H7 (cell line): ENCODE measurements at regions not wholly inside any gene's neighbourhood (a gene's known extent, or its start where the extent isn't known, plus 50 kb on each side); places are given as distances from the start of the nearest gene placed in this dataset.

Experiments used
- DNase-seq: peaks from one replicate; pipeline ENCODE4 v3.0.0; 2012
- H3K27me3 ChIP-seq: 2 replicates; pipeline ENCODE4 v1.6.0; 2011; ENCODE audit warnings: mild to moderate bottlenecking, low read length; ENCODE audit not compliant: control insufficient read depth, insufficient read depth
- H3K36me3 ChIP-seq: replicated peaks from 2 replicates; pipeline ENCODE4 v1.5.1; 2011; ENCODE audit warnings: low read length; ENCODE audit not compliant: control insufficient read depth, insufficient read depth
- H3K4me3 ChIP-seq: 2 replicates; pipeline ENCODE4 v1.5.1; 2011; ENCODE audit warnings: low read depth, mild to moderate bottlenecking, control low read depth, low read length, moderate library complexity; ENCODE audit not compliant: insufficient read depth

DNA sequence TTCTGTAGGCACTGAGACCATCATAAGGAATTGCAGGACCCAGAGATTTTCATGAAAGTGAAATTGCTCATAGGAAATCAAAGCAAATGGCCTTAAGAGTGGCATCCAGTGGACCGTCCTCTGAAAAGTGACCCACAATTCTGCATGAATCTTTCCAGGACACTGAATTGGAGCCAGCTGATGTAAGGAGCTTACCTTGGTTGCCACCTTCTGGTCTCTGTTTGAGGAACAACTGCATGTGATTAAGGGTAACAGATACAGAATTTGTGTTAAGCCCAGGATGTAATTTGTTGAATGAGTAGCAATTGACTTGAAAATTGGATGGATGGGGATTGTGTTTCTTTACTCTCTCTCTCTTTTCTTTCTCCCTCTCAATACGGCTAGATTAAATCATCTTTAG, 49.9 kb upstream of the GAS1 start:
- Histone ChIP-seq H3K36me3 (no peaks in the 10 kb centered on the region), H3K27me3 (no peaks in the 10 kb centered on the region), H3K4me3 (no peak overlapping the region)
- no peak for DNase-seq

DNA sequence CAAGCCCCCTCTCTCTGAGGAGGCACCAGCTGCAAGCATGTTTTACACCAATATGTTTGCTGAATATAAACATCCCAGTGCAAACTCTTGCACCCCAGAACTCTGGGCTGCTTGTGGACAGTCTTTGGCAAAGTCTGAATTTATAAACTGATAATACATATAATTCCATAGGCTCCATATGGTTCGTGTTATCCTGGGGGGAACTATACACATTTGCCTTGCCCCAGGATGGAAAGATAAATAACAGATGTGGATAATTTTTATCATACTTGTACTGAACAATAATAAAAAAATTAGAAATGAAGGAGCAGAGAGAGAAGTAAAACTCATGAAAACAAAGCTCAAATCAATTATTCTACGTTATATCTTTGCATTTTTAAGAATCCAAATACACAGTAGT, 50.6 kb upstream of the GAS1 start:
- no peaks in the 10 kb centered on the region for H3K27me3 ChIP-seq
- no peaks in the 10 kb centered on the region for H3K36me3 ChIP-seq
- H3K4me3 ChIP-seq, result no peak overlapping the region
- no peak for DNase-seq

DNA sequence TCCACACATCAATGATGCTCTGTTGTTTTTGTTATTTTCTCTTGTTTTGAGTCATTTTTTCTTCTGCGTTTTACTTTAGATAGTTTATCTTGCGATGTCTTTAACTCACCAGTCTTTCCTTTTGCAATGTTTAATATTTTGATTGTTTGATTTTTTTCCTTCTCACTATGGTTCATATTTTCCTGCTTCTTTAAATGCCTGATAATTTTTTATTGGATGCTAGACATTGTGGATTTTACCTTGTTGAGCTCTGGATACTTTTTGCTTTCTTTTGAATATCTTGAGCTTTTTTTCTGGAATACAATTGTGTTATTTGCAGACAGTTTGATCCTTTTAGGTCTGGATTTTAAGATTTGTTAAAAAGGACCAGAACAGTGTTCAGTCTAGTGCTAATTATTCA, 55.2 kb upstream of the GAS1 start:
- no peak for DNase-seq
- no peak overlapping the region for H3K4me3 ChIP-seq

DNA sequence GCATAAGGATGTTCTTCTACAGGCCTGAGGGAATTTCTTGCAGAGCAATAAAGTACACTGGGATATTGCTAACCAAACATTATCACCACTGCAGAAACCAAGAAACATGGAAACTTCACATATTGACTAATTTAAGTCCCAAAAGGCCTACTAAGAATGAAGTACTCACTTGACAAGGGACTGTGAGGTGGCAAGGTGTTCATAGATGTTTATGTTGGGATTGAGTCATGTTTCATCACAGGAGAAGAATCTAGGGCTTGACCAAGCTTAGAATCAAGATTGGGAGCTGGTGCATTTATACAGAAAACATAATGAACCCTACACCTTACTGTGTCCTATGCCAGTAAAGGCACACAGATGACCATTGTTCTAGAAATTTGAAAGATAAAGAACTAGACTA, 56.7 kb upstream of the GAS1 start:
- no peak for DNase-seq
- Histone ChIP-seq H3K36me3 (no peaks in the 10 kb centered on the region), H3K4me3 (no peak overlapping the region), H3K27me3 (no peaks in the 10 kb centered on the region)

More for the DNA sequence above, 55.2 kb upstream of the GAS1 start:
- H3K27me3 ChIP-seq, result no peaks in the 10 kb centered on the region
- no peaks in the 10 kb centered on the region for H3K36me3 ChIP-seq

DNA sequence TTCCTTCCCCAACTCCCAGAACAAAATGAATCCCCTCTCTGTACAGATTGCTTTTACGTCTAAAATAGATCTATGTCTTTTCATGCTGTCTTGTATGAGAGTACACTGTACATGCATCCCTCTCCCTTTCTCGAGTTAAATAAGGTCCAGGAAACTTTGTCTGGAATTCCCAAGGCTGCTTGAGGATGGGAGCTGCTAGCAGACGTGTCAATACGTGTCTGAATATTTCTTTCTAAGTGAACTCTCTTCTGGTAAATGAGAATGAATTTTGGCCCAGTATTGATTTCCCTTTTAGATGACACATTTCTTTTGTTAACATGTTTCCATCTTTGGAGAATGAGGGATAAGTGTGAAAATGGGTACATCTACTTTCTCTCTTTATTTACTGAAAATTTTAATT, 59.6 kb upstream of the GAS1 start:
- no peaks in the 10 kb centered on the region for H3K27me3 ChIP-seq
- H3K36me3 ChIP-seq, result no peaks in the 10 kb centered on the region
- H3K4me3 ChIP-seq, result no peak overlapping the region
- no peak for DNase-seq

DNA sequence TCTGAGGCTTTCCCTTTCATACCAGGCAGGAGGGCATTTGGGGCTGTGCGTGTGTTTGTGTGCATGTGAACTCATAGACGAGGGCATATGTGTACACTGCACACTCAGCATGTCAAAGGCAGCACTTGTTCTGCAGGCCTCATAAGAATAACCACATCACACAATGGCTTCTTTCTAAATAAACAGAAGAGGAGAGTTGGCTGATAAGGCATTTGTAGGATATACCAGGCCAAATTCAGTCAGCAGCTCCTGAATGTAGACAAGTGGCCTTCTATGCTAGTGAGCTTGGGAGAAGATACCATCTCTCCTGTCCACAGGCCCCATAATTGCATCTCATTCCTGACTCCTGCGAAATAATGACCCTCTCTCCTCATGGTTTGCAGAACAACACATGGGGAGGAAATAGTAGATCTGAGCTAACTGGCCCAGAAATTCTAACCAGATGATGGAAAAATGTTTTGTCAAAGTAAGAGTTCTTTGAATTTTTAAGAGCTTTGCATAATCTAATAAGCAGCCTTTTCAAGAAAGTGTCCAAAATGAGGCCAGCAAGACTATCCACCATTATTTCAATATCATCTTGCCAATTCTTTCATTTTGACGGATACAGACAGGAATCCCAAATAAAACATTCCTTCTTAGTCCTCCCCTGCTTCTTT, 60.5 kb upstream of the GAS1 start:
- no peak for DNase-seq
- Histone ChIP-seq H3K36me3 (no peaks in the 10 kb centered on the region), H3K27me3 (no peaks in the 10 kb centered on the region), H3K4me3 (no peak overlapping the region)

DNA sequence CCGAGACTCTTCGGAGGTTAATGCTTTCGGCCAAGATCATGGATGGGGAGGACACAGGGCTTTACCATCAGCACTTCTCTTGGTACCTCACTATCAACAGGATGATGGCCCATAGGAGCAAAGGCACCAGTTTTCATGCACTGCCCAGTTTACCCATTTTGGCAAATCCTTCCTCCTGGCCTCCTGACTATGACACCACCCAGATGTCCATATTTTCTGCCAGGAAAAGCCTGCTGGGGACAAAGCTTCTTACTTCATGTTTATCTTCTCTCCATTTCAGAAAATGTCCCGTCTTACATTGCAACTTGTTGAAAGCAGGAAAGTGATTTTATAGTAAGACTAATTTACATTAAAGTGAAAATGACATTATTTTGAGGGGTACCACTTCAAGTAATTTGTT, 61.4 kb upstream of the GAS1 start:
- Histone ChIP-seq H3K36me3 (no peaks in the 10 kb centered on the region), H3K4me3 (no peak overlapping the region), H3K27me3 (no peaks in the 10 kb centered on the region)
- no peak for DNase-seq

DNA sequence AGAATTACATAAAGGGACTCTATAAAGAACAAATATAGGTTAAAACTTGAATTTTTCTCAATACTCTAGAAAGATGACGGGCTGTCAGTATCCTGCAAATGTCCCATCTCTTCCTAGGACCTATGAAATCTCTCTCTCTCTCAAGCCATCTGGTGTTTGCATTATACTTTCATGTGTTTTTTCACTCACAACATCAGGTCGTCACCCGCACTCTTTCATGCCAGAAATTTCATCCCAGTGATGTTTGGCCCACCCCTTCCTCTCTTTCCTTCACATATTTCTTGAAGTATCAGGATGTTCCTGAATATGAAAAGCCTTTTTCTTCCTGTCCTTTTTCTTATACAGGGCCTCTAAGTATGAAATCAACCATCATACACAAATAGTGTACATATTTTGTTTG, 63.3 kb upstream of the GAS1 start:
- no peaks in the 10 kb centered on the region for H3K36me3 ChIP-seq
- no peak for DNase-seq
- no peaks in the 10 kb centered on the region for H3K27me3 ChIP-seq
- no peak overlapping the region for H3K4me3 ChIP-seq

DNA sequence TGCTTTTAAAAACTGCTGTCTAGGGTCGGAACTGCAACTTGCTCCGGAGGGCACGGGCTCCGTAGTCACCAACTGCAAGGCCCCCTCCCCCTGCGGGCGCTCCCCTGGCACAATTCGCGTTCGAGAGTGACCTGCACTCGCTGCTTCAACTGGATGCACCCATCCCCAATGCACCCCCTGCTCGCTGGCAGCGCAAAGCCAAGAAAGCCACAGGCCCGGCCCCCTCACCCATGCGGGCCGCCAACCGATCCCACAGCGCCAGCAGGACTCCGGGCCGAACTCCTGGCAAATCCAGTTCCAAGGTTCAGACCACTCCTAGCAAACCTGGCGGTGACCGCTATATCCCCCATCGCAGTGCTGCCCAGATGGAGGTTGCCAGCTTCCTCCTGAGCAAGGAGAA, 64.2 kb upstream of the GAS1 start:
- no peak for DNase-seq
- H3K36me3 ChIP-seq, result no peaks in the 10 kb centered on the region
- no peaks in the 10 kb centered on the region for H3K27me3 ChIP-seq
- H3K4me3 ChIP-seq, result no peak overlapping the region

DNA sequence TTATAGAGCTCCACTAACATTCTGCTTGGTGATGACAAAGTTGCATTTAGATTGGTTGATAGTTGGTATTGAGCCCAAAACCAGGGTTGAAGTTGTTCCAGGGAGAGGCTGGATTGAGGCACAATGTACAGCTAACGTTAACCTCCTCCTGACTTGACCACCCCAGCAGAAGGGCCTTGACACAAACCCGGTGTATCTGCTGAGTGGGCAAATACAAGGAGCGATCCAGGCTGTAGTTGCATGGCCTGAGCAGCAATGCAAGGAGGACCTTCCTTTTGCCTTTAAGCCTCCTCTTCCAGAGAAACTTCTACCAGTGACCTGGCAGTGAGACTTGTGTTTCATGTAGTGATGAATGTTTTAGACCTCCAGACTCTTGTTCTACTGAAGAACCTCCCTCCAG, 66.2 kb upstream of the GAS1 start:
- H3K27me3 ChIP-seq, result no peaks in the 10 kb centered on the region
- no peaks in the 10 kb centered on the region for H3K36me3 ChIP-seq
- DNase-seq, result no peak
- no peak overlapping the region for H3K4me3 ChIP-seq

DNA sequence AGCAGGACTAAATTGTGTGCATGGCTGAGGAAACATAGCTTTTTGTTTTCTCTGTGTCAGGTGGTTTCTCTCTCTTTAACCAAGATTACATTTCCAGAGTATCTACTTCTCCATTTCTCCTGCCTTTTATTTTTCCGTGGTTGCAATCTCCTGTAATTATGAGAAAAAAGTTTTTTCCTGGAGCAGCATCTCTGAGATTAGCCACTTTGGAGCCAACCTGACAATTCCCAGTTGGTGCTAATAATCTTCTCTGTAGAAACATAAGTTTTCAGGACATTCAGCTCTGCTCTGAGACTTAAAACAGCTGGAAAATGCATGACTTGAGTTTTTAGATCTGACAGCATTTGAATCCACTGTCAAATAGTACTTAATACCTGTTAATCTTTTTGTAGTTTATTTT, 67.1 kb upstream of the GAS1 start:
- Histone ChIP-seq H3K4me3 (no peak overlapping the region), H3K36me3 (no peaks in the 10 kb centered on the region), H3K27me3 (no peaks in the 10 kb centered on the region)
- no peak for DNase-seq

DNA sequence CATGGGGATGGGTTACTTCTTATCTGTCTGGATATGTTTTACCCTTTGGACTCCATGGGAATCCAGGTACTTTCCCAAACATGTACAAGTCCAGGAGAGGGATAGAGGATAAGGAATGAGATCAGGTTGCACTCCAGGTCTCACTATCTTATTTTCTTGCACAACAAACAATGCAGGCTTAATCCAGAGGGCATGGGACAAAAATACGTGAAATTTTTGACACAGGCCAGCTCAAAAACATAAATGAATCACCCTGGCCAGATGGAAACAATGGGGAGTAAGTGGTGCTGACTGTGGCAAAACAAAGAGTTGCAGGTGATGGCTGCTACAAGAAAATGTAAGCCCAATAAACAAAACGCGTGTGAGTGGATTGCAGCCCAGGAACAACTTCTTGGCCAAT, 69.4 kb upstream of the GAS1 start:
- Histone ChIP-seq H3K36me3 (no peaks in the 10 kb centered on the region), H3K4me3 (no peak overlapping the region), H3K27me3 (no peaks in the 10 kb centered on the region)
- no peak for DNase-seq

DNA sequence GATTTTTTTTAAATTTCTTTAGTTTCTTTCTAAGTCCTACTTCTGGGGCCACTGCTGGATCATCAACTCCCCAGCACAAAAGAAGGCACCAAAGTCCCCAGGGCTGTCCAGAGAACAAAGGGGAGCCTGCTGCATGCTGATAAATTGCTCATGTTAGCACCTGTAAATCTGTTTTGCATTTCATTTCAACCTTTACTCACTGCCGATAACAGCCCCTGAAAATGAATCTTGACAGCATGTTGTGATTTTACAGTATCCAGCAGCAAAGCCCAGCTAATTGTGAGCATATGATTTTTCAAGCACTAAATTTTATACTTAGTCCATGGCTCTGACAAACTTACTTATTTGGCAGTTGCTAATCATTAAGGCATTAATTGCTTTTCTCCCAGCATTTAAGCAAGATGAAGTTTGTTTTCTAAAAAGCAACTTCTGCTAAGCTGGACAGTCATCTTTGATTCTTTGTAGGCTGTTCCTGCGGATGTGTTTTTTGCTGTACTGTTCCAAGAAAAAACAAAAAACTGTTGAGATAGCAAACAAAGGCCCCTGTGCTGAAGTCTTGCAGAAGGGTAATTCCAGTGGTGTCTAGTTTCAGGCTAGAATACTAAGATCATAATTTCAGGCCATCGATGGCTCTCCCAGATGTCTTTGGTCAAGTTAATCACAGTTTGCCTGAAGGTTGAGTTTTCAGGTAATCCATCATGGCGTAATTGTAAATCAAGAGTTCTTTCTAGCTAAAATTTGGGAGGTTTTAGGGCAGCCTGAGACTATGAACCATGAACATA, 73.1 kb upstream of the GAS1 start:
- Histone ChIP-seq H3K27me3 (no peaks in the 10 kb centered on the region), H3K36me3 (no peaks in the 10 kb centered on the region), H3K4me3 (no peak overlapping the region)
- no peak for DNase-seq

DNA sequence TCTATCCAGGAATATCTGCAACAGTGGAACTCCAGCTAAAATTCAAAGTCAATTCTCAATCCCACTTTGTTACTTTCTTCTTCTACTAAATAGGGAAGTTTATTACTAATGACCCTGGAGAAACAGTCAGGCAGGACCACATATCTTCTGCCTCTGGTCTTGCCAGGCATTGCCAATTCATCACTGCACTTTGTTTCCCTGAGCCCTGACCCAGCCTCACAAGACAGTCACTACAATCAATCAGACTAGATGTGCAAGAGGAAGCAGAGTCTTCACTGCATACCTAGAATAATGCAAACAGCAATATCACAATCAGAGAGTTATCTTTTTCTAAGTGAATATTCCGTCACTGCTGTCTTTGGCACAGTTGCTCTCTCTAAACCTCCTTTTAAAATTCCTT, 74.9 kb upstream of the GAS1 start:
- H3K4me3 ChIP-seq, result no peak overlapping the region
- no peaks in the 10 kb centered on the region for H3K27me3 ChIP-seq
- no peak for DNase-seq
- H3K36me3 ChIP-seq, result no peaks in the 10 kb centered on the region

DNA sequence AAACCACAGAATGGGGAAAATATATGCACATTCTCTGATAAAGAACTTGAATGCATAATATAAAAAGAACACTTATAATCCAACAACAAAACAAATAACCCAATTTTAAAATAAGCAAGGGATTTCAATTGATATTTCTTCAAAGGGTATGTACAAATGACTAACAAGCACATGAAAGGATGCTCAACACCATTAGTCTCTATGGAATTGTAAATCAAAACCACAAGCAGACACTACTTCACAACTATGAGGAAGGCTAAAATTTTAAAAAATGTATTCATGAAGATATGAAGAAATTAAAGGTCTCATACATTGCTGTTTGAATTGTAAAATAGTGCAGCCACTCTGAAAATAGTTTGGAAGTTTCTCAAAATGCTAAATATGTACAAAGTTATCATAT, 78.9 kb upstream of the GAS1 start:
- no peak overlapping the region for H3K4me3 ChIP-seq
- no peaks in the 10 kb centered on the region for H3K27me3 ChIP-seq
- DNase-seq, result no peak
- no peaks in the 10 kb centered on the region for H3K36me3 ChIP-seq
